Smooth muscle cell (in vitro differentiated cells): ENCODE measurements at regions not wholly inside any gene's neighbourhood (a gene's known extent, or its start where the extent isn't known, plus 50 kb on each side); places are given as distances from the start of the nearest gene placed in this dataset.

ENCODE experiments used
- DNase-seq: peaks from one replicate; lab custom pipeline; 2025; ENCODE audit not compliant: unreplicated experiment; lab: John Stamatoyannopoulos, UW
- H2AFZ ChIP-seq: fragments of 200-600 bp; sonication (generic); 2 replicates; pipeline ENCODE4 v1.6.0; 2016; ENCODE audit warnings: antibody characterized with exemption, low read depth, mild to moderate bottlenecking
- H3F3A ChIP-seq: fragments of 200-600 bp; sonication (generic); 2 replicates; pipeline ENCODE4 v1.6.0; 2017; ENCODE audit warnings: antibody characterized with exemption, low read depth
- H3K27ac ChIP-seq: fragments of 200-600 bp; sonication (generic); 2 replicates; pipeline ENCODE4 v1.5.1; 2016; ENCODE audit warnings: low read depth, mild to moderate bottlenecking
- H3K27me3 ChIP-seq: fragments of 200-600 bp; sonication (generic); 2 replicates; pipeline ENCODE4 v1.6.1; 2016; ENCODE audit warnings: low read depth, mild to moderate bottlenecking
- H3K36me3 ChIP-seq: fragments of 200-600 bp; sonication (generic); 2 replicates; pipeline ENCODE4 v1.5.1; 2016; ENCODE audit warnings: low read depth
- H3K4me1 ChIP-seq: fragments of 200-600 bp; sonication (generic); 2 replicates; pipeline ENCODE4 v1.5.1; 2016; ENCODE audit warnings: low read depth
- H3K4me2 ChIP-seq: fragments of 200-600 bp; sonication (generic); 2 replicates; pipeline ENCODE4 v1.6.0; 2016; ENCODE audit warnings: mild to moderate bottlenecking
- H3K4me3 ChIP-seq: fragments of 200-600 bp; sonication (generic); 2 replicates; pipeline ENCODE4 v1.5.1; 2016; ENCODE audit warnings: mild to moderate bottlenecking
- H3K79me2 ChIP-seq: fragments of 200-600 bp; sonication (generic); 2 replicates; pipeline ENCODE4 v1.6.0; 2016; ENCODE audit warnings: low read depth, mild to moderate bottlenecking
- H3K9ac ChIP-seq: fragments of 200-600 bp; sonication (generic); 2 replicates; pipeline ENCODE4 v1.6.0; 2016; ENCODE audit warnings: low read depth
- H3K9me3 ChIP-seq: fragments of 200-600 bp; sonication (generic); replicated peaks from 2 replicates; pipeline ENCODE4 v1.5.1; 2016; ENCODE audit warnings: low read depth
- H4K20me1 ChIP-seq: fragments of 200-600 bp; sonication (generic); 2 replicates; pipeline ENCODE4 v1.6.0; 2016; ENCODE audit warnings: low read depth
- WGBS: methylation state at CpG from one replicate; pipeline ENCODE4 v1.1.7; 2016; ENCODE audit warnings: low lambda C conversion rate; 5-methylcytosine and 5-hydroxymethylcytosine counted together
- TF ChIP-seq, protein P1 (sequence below): fragments of 200-600 bp; sonication (generic); IDR thresholded peaks from 2 replicates; pipeline ENCODE4 v1.5.1; 2017; ENCODE audit warnings: borderline replicate concordance, mild to moderate bottlenecking, antibody characterized with exemption; ENCODE audit not compliant: insufficient read depth, poor library complexity, severe bottlenecking

- no peak for DNase-seq
Observed at GRCh38 chr6:104050455-104050854, 809.3 kb downstream of the HACE1 start.

DNA sequence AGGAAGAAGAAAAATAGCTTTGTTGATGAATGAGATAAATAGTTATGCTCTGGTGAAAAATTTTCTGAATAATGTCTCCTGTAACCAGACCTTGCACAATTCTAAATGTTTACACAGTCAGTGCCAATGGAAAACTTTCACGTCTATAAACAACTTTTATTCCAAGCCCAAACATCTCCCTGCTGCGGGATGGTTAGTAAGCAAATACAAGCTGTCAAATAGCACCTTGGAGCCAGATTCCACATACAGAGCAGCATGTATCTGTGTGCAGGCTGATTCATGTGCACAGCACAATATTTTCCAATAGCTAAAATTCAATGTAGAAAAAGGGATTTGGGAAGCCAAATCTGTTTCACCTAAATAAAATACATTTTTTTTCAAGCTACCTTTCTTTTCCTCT is 813.3 kb downstream of the HACE1 start:
- Histone ChIP-seq H3F3A (no peaks in the 10 kb centered on the region), H3K27me3 (no peaks in the 10 kb centered on the region), H3K9ac (no peak overlapping the region), H3K4me3 (no peak overlapping the region), H3K4me1 (no peaks in the 10 kb centered on the region), H4K20me1 (no peaks in the 10 kb centered on the region), H3K36me3 (no peaks in the 10 kb centered on the region), H3K4me2 (no peak overlapping the region), H3K9me3 (no peaks in the 10 kb centered on the region), H2AFZ (no peak overlapping the region), H3K79me2 (no peaks in the 10 kb centered on the region), H3K27ac (no peak overlapping the region)
- no peak for DNase-seq
- 89% methylated on average over 2 of the region's 2 CpGs for WGBS
- TF ChIP-seq, protein P1, sequence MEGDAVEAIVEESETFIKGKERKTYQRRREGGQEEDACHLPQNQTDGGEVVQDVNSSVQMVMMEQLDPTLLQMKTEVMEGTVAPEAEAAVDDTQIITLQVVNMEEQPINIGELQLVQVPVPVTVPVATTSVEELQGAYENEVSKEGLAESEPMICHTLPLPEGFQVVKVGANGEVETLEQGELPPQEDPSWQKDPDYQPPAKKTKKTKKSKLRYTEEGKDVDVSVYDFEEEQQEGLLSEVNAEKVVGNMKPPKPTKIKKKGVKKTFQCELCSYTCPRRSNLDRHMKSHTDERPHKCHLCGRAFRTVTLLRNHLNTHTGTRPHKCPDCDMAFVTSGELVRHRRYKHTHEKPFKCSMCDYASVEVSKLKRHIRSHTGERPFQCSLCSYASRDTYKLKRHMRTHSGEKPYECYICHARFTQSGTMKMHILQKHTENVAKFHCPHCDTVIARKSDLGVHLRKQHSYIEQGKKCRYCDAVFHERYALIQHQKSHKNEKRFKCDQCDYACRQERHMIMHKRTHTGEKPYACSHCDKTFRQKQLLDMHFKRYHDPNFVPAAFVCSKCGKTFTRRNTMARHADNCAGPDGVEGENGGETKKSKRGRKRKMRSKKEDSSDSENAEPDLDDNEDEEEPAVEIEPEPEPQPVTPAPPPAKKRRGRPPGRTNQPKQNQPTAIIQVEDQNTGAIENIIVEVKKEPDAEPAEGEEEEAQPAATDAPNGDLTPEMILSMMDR, result no peak

More at GRCh38 chr6:104050455-104050854, 809.3 kb downstream of the HACE1 start:
- Histone ChIP-seq H3K27ac (no peak overlapping the region), H2AFZ (no peak overlapping the region), H3K9me3 (no peaks in the 10 kb centered on the region), H3F3A (no peaks in the 10 kb centered on the region), H3K79me2 (no peaks in the 10 kb centered on the region), H3K4me3 (no peak overlapping the region), H4K20me1 (no peaks in the 10 kb centered on the region), H3K4me2 (no peak overlapping the region), H3K36me3 (no peaks in the 10 kb centered on the region), H3K4me1 (no peaks in the 10 kb centered on the region), H3K27me3 (no peaks in the 10 kb centered on the region), H3K9ac (no peak overlapping the region)
- 73% methylated on average over 2 of the region's 2 CpGs for WGBS
- TF ChIP-seq, protein P1, result no peak

DNA sequence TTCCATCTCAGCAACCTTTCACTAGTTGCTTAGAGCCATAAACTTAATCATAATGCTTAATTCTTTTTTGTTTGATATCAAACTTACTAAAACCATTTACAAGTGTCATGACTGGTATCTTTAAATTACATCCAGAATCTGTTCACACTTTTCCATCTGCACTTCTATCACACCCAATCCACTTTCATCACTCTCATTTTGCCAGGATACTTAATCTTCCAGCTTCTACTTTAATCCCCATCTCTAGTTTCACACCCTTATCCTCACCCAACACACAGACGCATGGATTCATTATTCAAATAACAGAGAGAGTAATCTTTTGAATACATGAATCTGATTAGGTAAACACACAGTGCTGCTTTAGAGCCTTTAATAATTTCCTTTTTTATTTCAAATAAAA is 828.4 kb downstream of the HACE1 start:
- Histone ChIP-seq H3K79me2 (no peaks in the 10 kb centered on the region), H3K36me3 (no peaks in the 10 kb centered on the region), H3K27ac (no peak overlapping the region), H3K9me3 (no peaks in the 10 kb centered on the region), H3K4me1 (no peaks in the 10 kb centered on the region), H3K27me3 (no peaks in the 10 kb centered on the region), H3K9ac (no peak overlapping the region), H3K4me3 (no peak overlapping the region), H3F3A (no peaks in the 10 kb centered on the region), H3K4me2 (no peak overlapping the region), H2AFZ (no peak overlapping the region), H4K20me1 (no peaks in the 10 kb centered on the region)
- 78% methylated on average over 1 of the region's 1 CpG for WGBS
- no peak for DNase-seq
- TF ChIP-seq, protein P1, result no peak

GRCh38 chr6:104022126-104022525 is 837.6 kb downstream of the HACE1 start:
- Histone ChIP-seq H3K36me3 (no peaks in the 10 kb centered on the region), H3F3A (no peaks in the 10 kb centered on the region), H3K27ac (no peak overlapping the region), H3K9ac (no peak overlapping the region), H3K4me3 (no peak overlapping the region), H3K79me2 (no peaks in the 10 kb centered on the region), H4K20me1 (no peaks in the 10 kb centered on the region), H3K4me2 (no peak overlapping the region), H3K4me1 (no peaks in the 10 kb centered on the region), H2AFZ (no peak overlapping the region), H3K9me3 (no peaks in the 10 kb centered on the region), H3K27me3 (no peaks in the 10 kb centered on the region)
- TF ChIP-seq, protein P1, result no peak
- DNase-seq, result no peak
